ENCODE measurements at regions not wholly inside any gene's neighbourhood (a gene's known extent, or its start where the extent isn't known, plus 50 kb on each side); places are given as distances from the start of the nearest gene placed in this dataset.

- TF ChIP-seq CTCF (IDR thresholded peaks at IDR 0.05) (no peak), POLR2A (IDR thresholded peaks at IDR 0.05) (no peak)
These were observed 453.5 kb upstream of the SEMA3A start for GRCh38 chr7:84647797-84648757.
